B cell (primary cell): ENCODE measurements at regions not wholly inside any gene's neighbourhood (a gene's known extent, or its start where the extent isn't known, plus 50 kb on each side); places are given as distances from the start of the nearest gene placed in this dataset.

Experiments
- EZH2 ChIP-seq: IDR thresholded peaks from 2 replicates; pipeline ENCODE4 v1.6.1; 2012; ENCODE audit warnings: borderline replicate concordance, low read depth, mild to moderate bottlenecking, moderate library complexity, low read length; ENCODE audit not compliant: insufficient read depth, poor library complexity, severe bottlenecking
- TF ChIP-seq, protein P1 (sequence below): fragments of 200-600 bp; IDR thresholded peaks from one replicate; pipeline ENCODE4 v1.8.0; 2022; ENCODE audit warnings: antibody characterized with exemption, mild to moderate bottlenecking

- TF ChIP-seq, protein P1, sequence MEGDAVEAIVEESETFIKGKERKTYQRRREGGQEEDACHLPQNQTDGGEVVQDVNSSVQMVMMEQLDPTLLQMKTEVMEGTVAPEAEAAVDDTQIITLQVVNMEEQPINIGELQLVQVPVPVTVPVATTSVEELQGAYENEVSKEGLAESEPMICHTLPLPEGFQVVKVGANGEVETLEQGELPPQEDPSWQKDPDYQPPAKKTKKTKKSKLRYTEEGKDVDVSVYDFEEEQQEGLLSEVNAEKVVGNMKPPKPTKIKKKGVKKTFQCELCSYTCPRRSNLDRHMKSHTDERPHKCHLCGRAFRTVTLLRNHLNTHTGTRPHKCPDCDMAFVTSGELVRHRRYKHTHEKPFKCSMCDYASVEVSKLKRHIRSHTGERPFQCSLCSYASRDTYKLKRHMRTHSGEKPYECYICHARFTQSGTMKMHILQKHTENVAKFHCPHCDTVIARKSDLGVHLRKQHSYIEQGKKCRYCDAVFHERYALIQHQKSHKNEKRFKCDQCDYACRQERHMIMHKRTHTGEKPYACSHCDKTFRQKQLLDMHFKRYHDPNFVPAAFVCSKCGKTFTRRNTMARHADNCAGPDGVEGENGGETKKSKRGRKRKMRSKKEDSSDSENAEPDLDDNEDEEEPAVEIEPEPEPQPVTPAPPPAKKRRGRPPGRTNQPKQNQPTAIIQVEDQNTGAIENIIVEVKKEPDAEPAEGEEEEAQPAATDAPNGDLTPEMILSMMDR, result no peak
- no peak for TF ChIP-seq EZH2
Measured at GRCh38 chr9:684941-685340, 156.6 kb upstream of the DMRT1 start.
